Left ventricle myocardium superior (tissue), 1 donor: ENCODE measurements at regions not wholly inside any gene's neighbourhood (a gene's known extent, or its start where the extent isn't known, plus 50 kb on each side); places are given as distances from the start of the nearest gene placed in this dataset.
"Not testable (repeated sequence)": the region's sequence is repeated elsewhere in the genome, so short reads cannot be mapped to it uniquely, and the experiment has no call there.

Experiments
- ATAC-seq: fragments of 200-7000 bp; cut with Tn5 transposase; one replicate; pipeline ENCODE4 v1.9.1; 2020; ENCODE audit warnings: mild to moderate bottlenecking, moderate library complexity
- DNase-seq: peaks from one replicate; pipeline ENCODE4 v3.0.0-alpha.2; 2020
- intact Hi-C: fragments of 100-400 bp; cut with micrococcal nuclease; formaldehyde crosslinking; loops from one replicate; pipeline ENCODE4 v1.11.0; 2022
- donor health status: DM: no; HTN: yes; CAD: no; lungs with severe emphysema.

GRCh38 chr22:49664371-49664881 lies 163.2 kb downstream of the BRD1 start:
- peak; percentile 26 for DNase-seq
- no peak for ATAC-seq

GRCh38 chr22:49663823-49664222 lies 163.8 kb downstream of the BRD1 start:
- no peak for ATAC-seq
- intact Hi-C loops: no loop called here
- DNase-seq: no peak

More at GRCh38 chr22:49664371-49664881, 163.2 kb downstream of the BRD1 start:
- intact Hi-C loops: no loop called here

- ATAC-seq (no peak), DNase-seq (peak; percentile 18)
- intact Hi-C loops: no loop called here
Measured at GRCh38 chr22:49663311-49663711, 164.4 kb downstream of the BRD1 start.

GRCh38 chr22:49662681-49663080 lies 165.0 kb downstream of the BRD1 start:
- peak; percentile 5 for DNase-seq
- intact Hi-C loops: no loop called here
- ATAC-seq: no peak

GRCh38 chr22:49660794-49661781 lies 166.6 kb downstream of the BRD1 start:
- DNase-seq (peak; percentile 21), ATAC-seq (no peak)
- intact Hi-C loops: no loop called here

GRCh38 chr22:49660321-49660720 lies 167.4 kb downstream of the BRD1 start:
- intact Hi-C loops: no loop called here
- DNase-seq (peak; percentile 6), ATAC-seq (no peak)

- intact Hi-C loops: no loop called here
- ATAC-seq (no peak), DNase-seq (peak; percentile 20)
Measured at GRCh38 chr22:49659924-49660315, 167.8 kb downstream of the BRD1 start.

GRCh38 chr22:49659281-49659923 lies 168.3 kb downstream of the BRD1 start:
- intact Hi-C loops: no loop called here
- DNase-seq (peak; percentile 16), ATAC-seq (no peak)

- intact Hi-C loops: no loop called here
- ATAC-seq (no peak), DNase-seq (peak; percentile 4)
Measured at GRCh38 chr22:49658902-49659280, 168.8 kb downstream of the BRD1 start.

GRCh38 chr22:49657974-49658590 lies 169.6 kb downstream of the BRD1 start:
- ATAC-seq (no peak), DNase-seq (peak; percentile 17)
- intact Hi-C loops: no loop called here

- DNase-seq: peak; percentile 70
- intact Hi-C loops: no loop called here
- peak; percentile 86 for ATAC-seq
Measured at GRCh38 chr22:49657275-49657973, 170.2 kb downstream of the BRD1 start.

- DNase-seq: peak; percentile 28
- peak; percentile 15 for ATAC-seq
- intact Hi-C loops: not testable (repeated sequence)
Measured at GRCh38 chr22:49656883-49657274, 170.8 kb downstream of the BRD1 start.

- intact Hi-C loops: no loop called here
- no peak for ATAC-seq
Measured at GRCh38 chr22:49656291-49656851, 171.3 kb downstream of the BRD1 start.

GRCh38 chr22:49655168-49655812 lies 172.4 kb downstream of the BRD1 start:
- peak; percentile 21 for DNase-seq
- intact Hi-C loops: no loop called here

More at GRCh38 chr22:49656291-49656851, 171.3 kb downstream of the BRD1 start:
- peak; percentile 25 for DNase-seq

GRCh38 chr22:49650336-49651241 lies 177.1 kb downstream of the BRD1 start:
- ATAC-seq: no peak
- intact Hi-C loops: no loop called here
- DNase-seq: no peak

More at GRCh38 chr22:49655168-49655812, 172.4 kb downstream of the BRD1 start:
- no peak for ATAC-seq

GRCh38 chr22:49649166-49650068 lies 178.3 kb downstream of the BRD1 start:
- intact Hi-C loops: no loop called here
- ATAC-seq: no peak
- no peak for DNase-seq
